ENCODE measurements at regions not wholly inside any gene's neighbourhood (a gene's known extent, or its start where the extent isn't known, plus 50 kb on each side); places are given as distances from the start of the nearest gene placed in this dataset.
"Not testable (repeated sequence)": the region's sequence is repeated elsewhere in the genome, so short reads cannot be mapped to it uniquely, and the experiment has no call there.

DNA sequence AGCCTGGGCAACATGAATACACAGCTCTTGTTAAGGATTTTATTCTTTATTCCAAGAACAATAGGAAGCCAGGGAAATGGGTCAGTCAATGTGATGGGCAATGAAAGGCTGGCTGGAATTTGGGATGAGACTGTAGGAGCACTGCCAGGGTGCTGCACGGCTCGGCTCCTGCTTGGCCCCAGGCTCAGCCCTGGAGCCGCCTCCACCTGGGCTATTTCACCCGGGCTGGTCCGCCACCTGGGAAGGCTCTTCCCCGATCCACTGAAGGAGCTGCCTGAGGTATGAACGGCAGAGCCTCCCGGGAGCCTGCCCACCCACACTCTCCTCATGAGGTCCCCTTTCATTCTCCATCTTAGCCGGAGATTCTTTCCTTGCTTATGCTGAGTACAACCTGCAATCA lies 80.4 kb upstream of the KMT2C start:
- Histone ChIP-seq H3K27me3 (ENCODE audit: low read depth) (peaks cover 5% of the 10 kb centered on the region), H3K36me3 (no peaks in the 10 kb centered on the region), H3K4me3 (no peak overlapping the region), H3K9me3 (replicated peaks) (peaks cover 18% of the 10 kb centered on the region), H3K4me1 (no peaks in the 10 kb centered on the region), H3K27ac (replicated peaks) (no peak overlapping the region)
- intact Hi-C loops (cut with micrococcal nuclease), result no loop called here
- TF ChIP-seq, protein P1, sequence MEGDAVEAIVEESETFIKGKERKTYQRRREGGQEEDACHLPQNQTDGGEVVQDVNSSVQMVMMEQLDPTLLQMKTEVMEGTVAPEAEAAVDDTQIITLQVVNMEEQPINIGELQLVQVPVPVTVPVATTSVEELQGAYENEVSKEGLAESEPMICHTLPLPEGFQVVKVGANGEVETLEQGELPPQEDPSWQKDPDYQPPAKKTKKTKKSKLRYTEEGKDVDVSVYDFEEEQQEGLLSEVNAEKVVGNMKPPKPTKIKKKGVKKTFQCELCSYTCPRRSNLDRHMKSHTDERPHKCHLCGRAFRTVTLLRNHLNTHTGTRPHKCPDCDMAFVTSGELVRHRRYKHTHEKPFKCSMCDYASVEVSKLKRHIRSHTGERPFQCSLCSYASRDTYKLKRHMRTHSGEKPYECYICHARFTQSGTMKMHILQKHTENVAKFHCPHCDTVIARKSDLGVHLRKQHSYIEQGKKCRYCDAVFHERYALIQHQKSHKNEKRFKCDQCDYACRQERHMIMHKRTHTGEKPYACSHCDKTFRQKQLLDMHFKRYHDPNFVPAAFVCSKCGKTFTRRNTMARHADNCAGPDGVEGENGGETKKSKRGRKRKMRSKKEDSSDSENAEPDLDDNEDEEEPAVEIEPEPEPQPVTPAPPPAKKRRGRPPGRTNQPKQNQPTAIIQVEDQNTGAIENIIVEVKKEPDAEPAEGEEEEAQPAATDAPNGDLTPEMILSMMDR (IDR thresholded peaks at IDR 0.05; ENCODE audit: borderline replicate concordance), result no peak
- no peak for DNase-seq

DNA sequence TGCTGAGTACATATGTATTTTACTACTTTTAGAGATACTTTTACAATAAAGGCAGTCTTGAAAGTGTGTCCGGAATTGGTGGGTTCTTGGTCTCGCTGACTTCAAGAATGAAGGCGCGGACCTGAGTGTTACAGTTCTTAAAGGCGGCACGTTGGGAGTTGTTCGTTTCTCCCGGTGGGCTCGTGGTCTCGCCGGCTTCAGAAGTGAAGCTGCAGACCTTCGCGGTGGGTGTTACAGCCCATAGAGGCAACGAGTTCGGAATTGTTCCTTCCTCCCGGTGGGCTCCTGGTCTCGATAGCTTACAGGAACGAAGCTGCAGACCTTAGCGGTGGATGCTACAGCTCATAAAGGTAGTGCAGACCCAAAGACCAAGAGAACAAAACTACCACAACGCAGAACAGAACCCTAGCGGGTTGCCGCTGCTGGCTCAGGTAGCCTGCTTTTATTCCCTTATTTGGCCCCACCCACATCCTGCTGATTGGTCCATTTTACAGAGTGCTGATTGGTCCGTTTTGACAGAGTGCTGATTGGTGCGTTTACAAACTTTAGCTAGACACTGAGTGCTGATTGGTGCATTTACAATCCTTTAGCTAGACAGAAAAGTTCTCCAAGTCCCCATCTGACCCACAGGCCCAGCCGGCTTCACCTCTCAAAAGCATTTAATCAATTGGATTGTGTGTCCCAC lies 79.6 kb upstream of the KMT2C start:
- H3K4me3 ChIP-seq; H3K27me3 ChIP-seq (ENCODE audit: low read depth); H3K4me1 ChIP-seq; DNase-seq; intact Hi-C loops (cut with micrococcal nuclease); H3K36me3 ChIP-seq; H3K27ac ChIP-seq (replicated peaks): not testable (repeated sequence)
- peaks cover 18% of the 10 kb centered on the region for H3K9me3 ChIP-seq (replicated peaks)

DNA sequence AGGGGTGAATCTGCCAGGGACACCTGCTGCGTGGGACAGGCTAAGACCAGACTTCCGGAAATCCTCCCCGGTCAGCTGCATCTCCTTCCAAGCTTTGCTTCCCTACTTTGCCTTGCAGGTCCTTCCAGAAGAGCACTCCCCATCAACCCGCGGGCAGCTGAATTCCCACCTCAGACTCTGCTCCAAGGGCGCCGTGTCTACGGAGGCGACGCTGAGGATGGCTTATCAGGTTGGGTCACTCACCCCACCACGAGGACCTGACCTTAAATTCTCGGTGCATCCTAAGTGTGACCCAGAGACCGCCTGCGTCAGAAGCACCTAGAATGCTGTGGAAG lies 78.9 kb upstream of the KMT2C start:
- TF ChIP-seq, protein P1 (IDR thresholded peaks at IDR 0.05; ENCODE audit: borderline replicate concordance), result no peak
- no peaks in the 10 kb centered on the region for H3K4me1 ChIP-seq
- intact Hi-C loops (cut with micrococcal nuclease), result no loop called here
- peaks cover 14% of the 10 kb centered on the region for H3K9me3 ChIP-seq (replicated peaks)
- peaks cover 5% of the 10 kb centered on the region for H3K27me3 ChIP-seq (ENCODE audit: low read depth)
- H3K4me3 ChIP-seq, result no peak overlapping the region
- no peaks in the 10 kb centered on the region for H3K36me3 ChIP-seq
- no peak for DNase-seq
- no peak overlapping the region for H3K27ac ChIP-seq (replicated peaks)

DNA sequence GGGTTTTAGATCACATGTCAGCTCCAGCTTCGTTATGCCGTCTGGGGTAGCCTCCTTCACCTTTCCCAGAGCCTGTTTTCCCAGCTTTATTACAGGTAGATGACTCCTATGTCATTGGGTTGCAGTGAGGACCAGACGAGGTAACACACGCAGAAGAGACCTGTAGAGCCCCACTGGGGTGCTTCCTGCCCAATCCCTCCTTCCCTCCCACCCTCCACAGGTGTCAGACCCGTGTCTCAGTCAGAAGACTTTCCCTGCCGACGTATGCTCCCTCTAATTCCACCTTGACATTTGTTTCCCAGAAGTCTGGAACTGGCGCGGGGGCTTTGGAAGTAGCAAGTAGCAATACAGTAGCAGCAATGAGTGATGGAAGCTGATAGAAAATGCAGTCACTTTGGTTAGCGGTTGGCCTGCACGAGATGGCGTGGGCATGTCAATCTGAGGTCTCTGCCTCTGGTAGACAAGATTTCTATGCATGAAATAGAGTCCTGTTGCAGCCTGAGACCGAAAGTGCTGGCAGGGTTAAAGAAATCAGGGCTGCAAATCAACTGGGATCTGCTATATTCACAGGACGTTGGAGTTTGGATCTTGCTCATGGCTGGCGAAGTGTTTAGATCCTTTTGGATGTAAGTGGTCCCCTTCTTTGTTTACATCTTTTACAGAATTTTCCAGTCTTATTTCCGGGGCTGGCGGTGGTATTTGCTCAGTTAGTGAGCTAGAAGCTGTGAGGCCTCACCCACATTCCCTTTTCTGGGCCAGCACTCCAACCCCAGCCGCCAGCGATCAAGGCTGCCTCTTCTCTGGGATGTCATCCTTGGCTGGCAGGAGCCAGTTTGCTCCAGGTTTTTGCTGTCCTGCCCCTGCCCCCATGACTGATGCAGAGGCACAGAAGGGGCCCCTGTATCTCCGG lies 78.3 kb upstream of the KMT2C start:
- H3K9me3 ChIP-seq (replicated peaks), result peaks cover 8% of the 10 kb centered on the region
- H3K27ac ChIP-seq (replicated peaks), result no peak overlapping the region
- no peaks in the 10 kb centered on the region for H3K4me1 ChIP-seq
- no peaks in the 10 kb centered on the region for H3K36me3 ChIP-seq
- H3K4me3 ChIP-seq, result no peak overlapping the region
- peaks cover 5% of the 10 kb centered on the region for H3K27me3 ChIP-seq (ENCODE audit: low read depth)
- no peak for DNase-seq
- TF ChIP-seq, protein P1 (IDR thresholded peaks at IDR 0.05; ENCODE audit: borderline replicate concordance), result no peak
- intact Hi-C loops (cut with micrococcal nuclease), result no loop called here

DNA sequence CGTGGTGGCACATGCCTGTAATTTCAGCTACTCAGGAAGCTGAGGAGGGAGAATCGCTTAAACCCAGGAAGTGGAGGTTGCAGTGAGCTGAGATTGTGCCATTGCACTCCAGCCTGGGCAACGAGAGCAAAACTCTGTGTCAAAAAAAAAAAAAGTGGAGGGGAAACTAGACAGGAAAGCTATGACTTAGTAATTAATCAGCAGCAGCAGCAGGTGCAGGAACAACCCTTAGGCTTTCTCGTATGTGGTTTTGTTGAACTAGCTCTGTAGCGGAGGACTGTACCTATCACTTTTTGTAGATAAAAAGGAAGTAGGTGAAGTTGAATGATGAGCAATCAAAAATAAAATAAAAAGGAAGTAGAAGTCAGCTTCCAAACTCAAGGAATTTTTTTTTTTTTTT lies 76.9 kb upstream of the KMT2C start:
- intact Hi-C loops (cut with micrococcal nuclease), result no loop called here
- TF ChIP-seq, protein P1 (IDR thresholded peaks at IDR 0.05; ENCODE audit: borderline replicate concordance), result no peak

DNA sequence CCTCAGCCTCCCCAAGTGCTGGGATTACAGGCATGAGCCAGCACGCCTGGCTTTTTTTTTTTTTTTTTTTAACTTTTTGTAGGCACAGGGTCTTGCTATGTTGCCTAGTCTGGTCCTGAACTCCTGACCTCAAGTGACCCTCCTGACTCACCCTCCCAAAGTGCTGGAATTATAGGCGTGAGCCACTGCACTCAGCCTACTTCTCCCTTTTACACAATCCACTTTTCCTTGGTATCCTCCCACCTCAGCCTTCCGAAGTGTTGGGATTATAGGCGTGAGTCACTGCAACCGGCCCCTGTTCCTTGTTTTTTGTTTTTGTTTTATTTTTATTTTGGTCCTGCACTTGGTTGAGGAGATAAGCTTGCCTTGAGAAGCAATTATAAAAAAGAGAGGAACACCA lies 75.9 kb upstream of the KMT2C start:
- no peaks in the 10 kb centered on the region for H3K36me3 ChIP-seq
- no peaks in the 10 kb centered on the region for H3K4me1 ChIP-seq
- H3K27ac ChIP-seq (replicated peaks), result no peak overlapping the region
- H3K9me3 ChIP-seq (replicated peaks), result no peaks in the 10 kb centered on the region
- TF ChIP-seq, protein P1 (IDR thresholded peaks at IDR 0.05; ENCODE audit: borderline replicate concordance), result no peak
- DNase-seq, result no peak
- intact Hi-C loops (cut with micrococcal nuclease), result no loop called here
- H3K4me3 ChIP-seq, result no peak overlapping the region
- peaks cover 4% of the 10 kb centered on the region for H3K27me3 ChIP-seq (ENCODE audit: low read depth)

More for the DNA sequence above, 76.9 kb upstream of the KMT2C start:
- Histone ChIP-seq H3K36me3 (no peaks in the 10 kb centered on the region), H3K27ac (replicated peaks) (no peak overlapping the region), H3K9me3 (replicated peaks) (no peaks in the 10 kb centered on the region), H3K27me3 (ENCODE audit: low read depth) (peaks cover 5% of the 10 kb centered on the region), H3K4me1 (no peaks in the 10 kb centered on the region), H3K4me3 (no peak overlapping the region)
- no peak for DNase-seq

Data from left ventricle myocardium inferior (tissue), 1 donor.